NT2/D1 (cell line): ENCODE measurements at regions not wholly inside any gene's neighbourhood (a gene's known extent, or its start where the extent isn't known, plus 50 kb on each side); places are given as distances from the start of the nearest gene placed in this dataset.

Experiments used
- DNase-seq: peaks from one replicate; pipeline ENCODE4 v3.0.0-alpha.2; 2011; ENCODE audit warnings: low read depth, low spot score
- H3K27me3 ChIP-seq: 2 replicates; pipeline ENCODE4 v1.6.0; 2011; ENCODE audit warnings: mild to moderate bottlenecking; ENCODE audit not compliant: insufficient read length, insufficient read depth
- H3K36me3 ChIP-seq: 2 replicates; pipeline ENCODE4 v1.6.1; 2011; ENCODE audit warnings: mild to moderate bottlenecking, low read length, mixed read lengths; ENCODE audit not compliant: insufficient read depth, insufficient read length
- H3K4me1 ChIP-seq: 2 replicates; pipeline ENCODE4 v1.5.1; 2011; ENCODE audit not compliant: insufficient read depth, insufficient read length
- H3K4me3 ChIP-seq: 2 replicates; pipeline ENCODE4 v1.5.1; 2011; ENCODE audit warnings: low read depth; ENCODE audit not compliant: insufficient read length
- H3K9ac ChIP-seq: 2 replicates; pipeline ENCODE4 v1.6.0; 2011; ENCODE audit warnings: low read depth; ENCODE audit not compliant: insufficient read length
- H3K9me3 ChIP-seq: 2 replicates; pipeline ENCODE4 v1.5.1; 2011; ENCODE audit warnings: mild to moderate bottlenecking, low read length; ENCODE audit not compliant: insufficient read depth
- SUZ12 ChIP-seq: IDR thresholded peaks from 2 replicates; pipeline ENCODE4 v1.6.1; 2011; ENCODE audit not compliant: insufficient read length, insufficient read depth; ENCODE audit errors: extremely low read depth
- YY1 ChIP-seq: IDR thresholded peaks from 2 replicates; pipeline ENCODE4 v1.6.1; 2011; ENCODE audit not compliant: insufficient read length, insufficient read depth
- ZNF274 ChIP-seq: IDR thresholded peaks from 2 replicates; pipeline ENCODE4 v1.6.1; 2011; ENCODE audit warnings: mild to moderate bottlenecking, low read depth, low read length

DNA sequence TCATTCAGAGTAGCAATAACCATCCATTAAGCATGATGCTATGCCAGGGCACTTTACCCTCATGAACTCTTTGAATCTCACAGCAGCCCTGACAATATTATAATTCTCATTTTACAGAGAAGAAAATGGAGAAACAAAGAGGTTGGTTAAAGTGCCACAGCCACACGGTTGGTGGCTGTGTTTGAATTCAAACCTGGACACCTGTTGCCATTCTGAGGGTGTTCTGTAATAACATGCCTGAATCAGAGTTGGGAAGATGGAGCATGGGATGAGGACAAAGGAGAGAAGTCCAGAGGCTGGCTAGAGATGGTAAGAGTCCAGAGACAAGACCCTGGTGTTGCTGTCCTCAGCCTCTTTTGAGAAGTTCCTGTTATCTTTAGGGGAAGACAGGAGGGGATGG is 127.7 kb downstream of the DHX35 start:
- Histone ChIP-seq H3K9me3 (no peaks in the 10 kb centered on the region; the same call in 1 of the 2 replicates), H3K27me3 (no peaks in the 10 kb centered on the region), H3K9ac (no peak overlapping the region), H3K36me3 (no peaks in the 10 kb centered on the region), H3K4me3 (no peak overlapping the region), H3K4me1 (no peaks in the 10 kb centered on the region)
- TF ChIP-seq YY1 (no peak), SUZ12 (no peak), ZNF274 (no peak)
- no peak for DNase-seq
